ENCODE measurements at regions not wholly inside any gene's neighbourhood (a gene's known extent, or its start where the extent isn't known, plus 50 kb on each side); places are given as distances from the start of the nearest gene placed in this dataset.
A peak's percentile ranks its signal among the peaks of the same experiment; 100 is the strongest.

- peak; percentile 92 for DNase-seq
- no peak overlapping the region for H3K4me3 ChIP-seq (ENCODE audit: low read length)
- H2AFZ ChIP-seq (ENCODE audit: low read length), result no peak overlapping the region
These were observed 111.2 kb upstream of the MCTP2 start for GRCh38 chr15:94119923-94120775.

GRCh38 chr15:94119298-94119811 is 112.0 kb upstream of the MCTP2 start:
- Histone ChIP-seq H4K20me1 (ENCODE audit: insufficient read depth, low read depth, low read length) (no peaks in the 10 kb centered on the region), H3K9me3 (ENCODE audit: low read length) (no peaks in the 10 kb centered on the region), H3K4me1 (ENCODE audit: low read length) (no peaks in the 10 kb centered on the region), H3K9me2 (replicated peaks; ENCODE audit: insufficient read depth, low read length) (no peaks in the 10 kb centered on the region), H2AFZ (ENCODE audit: low read length) (no peak overlapping the region), H3K9ac (ENCODE audit: low read length) (no peak overlapping the region), H3K4me3 (ENCODE audit: low read length) (no peak overlapping the region), H3K27me3 (ENCODE audit: low read length) (no peaks in the 10 kb centered on the region), H3K4me2 (ENCODE audit: low read depth, low read length, poor library complexity, severe bottlenecking) (no peak overlapping the region), H3K79me2 (ENCODE audit: low read length) (no peaks in the 10 kb centered on the region), H3K36me3 (ENCODE audit: insufficient read depth, low read length) (no peaks in the 10 kb centered on the region), H3K27ac (ENCODE audit: low read length) (no peak overlapping the region)
- DNase-seq, result no peak

More at GRCh38 chr15:94119923-94120775, 111.2 kb upstream of the MCTP2 start:
- Histone ChIP-seq H3K27ac (ENCODE audit: low read length) (no peak overlapping the region), H3K4me2 (ENCODE audit: low read depth, low read length, poor library complexity, severe bottlenecking) (no peak overlapping the region), H3K4me1 (ENCODE audit: low read length) (no peaks in the 10 kb centered on the region), H3K27me3 (ENCODE audit: low read length) (no peaks in the 10 kb centered on the region), H3K9ac (ENCODE audit: low read length) (no peak overlapping the region), H3K9me3 (ENCODE audit: low read length) (no peaks in the 10 kb centered on the region), H4K20me1 (ENCODE audit: insufficient read depth, low read depth, low read length) (no peaks in the 10 kb centered on the region), H3K36me3 (ENCODE audit: insufficient read depth, low read length) (no peaks in the 10 kb centered on the region), H3K79me2 (ENCODE audit: low read length) (no peaks in the 10 kb centered on the region), H3K9me2 (replicated peaks; ENCODE audit: insufficient read depth, low read length) (no peaks in the 10 kb centered on the region)

GRCh38 chr15:94110476-94111130 is 120.8 kb upstream of the MCTP2 start:
- Histone ChIP-seq H4K20me1 (ENCODE audit: insufficient read depth, low read depth, low read length) (no peaks in the 10 kb centered on the region), H3K4me2 (ENCODE audit: low read depth, low read length, poor library complexity, severe bottlenecking) (no peak overlapping the region), H3K9me3 (ENCODE audit: low read length) (no peaks in the 10 kb centered on the region), H3K9ac (ENCODE audit: low read length) (no peak overlapping the region), H3K27ac (ENCODE audit: low read length) (no peak overlapping the region), H3K27me3 (ENCODE audit: low read length) (no peaks in the 10 kb centered on the region), H3K4me1 (ENCODE audit: low read length) (no peaks in the 10 kb centered on the region), H3K79me2 (ENCODE audit: low read length) (no peaks in the 10 kb centered on the region), H2AFZ (ENCODE audit: low read length) (no peak overlapping the region), H3K4me3 (ENCODE audit: low read length) (no peak overlapping the region), H3K36me3 (ENCODE audit: insufficient read depth, low read length) (no peaks in the 10 kb centered on the region), H3K9me2 (replicated peaks; ENCODE audit: insufficient read depth, low read length) (no peaks in the 10 kb centered on the region)
- no peak for DNase-seq

- no peak for DNase-seq
- Histone ChIP-seq H3K79me2 (ENCODE audit: low read length) (no peaks in the 10 kb centered on the region), H3K4me1 (ENCODE audit: low read length) (no peaks in the 10 kb centered on the region), H3K27me3 (ENCODE audit: low read length) (no peaks in the 10 kb centered on the region), H3K4me2 (ENCODE audit: low read depth, low read length, poor library complexity, severe bottlenecking) (no peak overlapping the region), H4K20me1 (ENCODE audit: insufficient read depth, low read depth, low read length) (no peaks in the 10 kb centered on the region), H2AFZ (ENCODE audit: low read length) (no peak overlapping the region), H3K9ac (ENCODE audit: low read length) (no peak overlapping the region), H3K27ac (ENCODE audit: low read length) (no peak overlapping the region), H3K4me3 (ENCODE audit: low read length) (no peak overlapping the region), H3K36me3 (ENCODE audit: insufficient read depth, low read length) (no peaks in the 10 kb centered on the region), H3K9me3 (ENCODE audit: low read length) (no peaks in the 10 kb centered on the region), H3K9me2 (replicated peaks; ENCODE audit: insufficient read depth, low read length) (no peaks in the 10 kb centered on the region)
These were observed 123.7 kb upstream of the MCTP2 start for GRCh38 chr15:94107652-94108051.

- Histone ChIP-seq H3K9me2 (replicated peaks; ENCODE audit: insufficient read depth, low read length) (no peaks in the 10 kb centered on the region), H3K9me3 (ENCODE audit: low read length) (no peaks in the 10 kb centered on the region), H3K27ac (ENCODE audit: low read length) (no peak overlapping the region), H3K27me3 (ENCODE audit: low read length) (no peaks in the 10 kb centered on the region), H3K9ac (ENCODE audit: low read length) (no peak overlapping the region), H3K4me1 (ENCODE audit: low read length) (no peaks in the 10 kb centered on the region), H4K20me1 (ENCODE audit: insufficient read depth, low read depth, low read length) (no peaks in the 10 kb centered on the region), H3K79me2 (ENCODE audit: low read length) (no peaks in the 10 kb centered on the region), H3K4me3 (ENCODE audit: low read length) (no peak overlapping the region), H3K4me2 (ENCODE audit: low read depth, low read length, poor library complexity, severe bottlenecking) (no peak overlapping the region), H3K36me3 (ENCODE audit: insufficient read depth, low read length) (no peaks in the 10 kb centered on the region), H2AFZ (ENCODE audit: low read length) (no peak overlapping the region)
- no peak for DNase-seq
These were observed 125.6 kb upstream of the MCTP2 start for GRCh38 chr15:94105760-94106159.

- no peaks in the 10 kb centered on the region for H3K4me1 ChIP-seq (ENCODE audit: low read length)
- DNase-seq, result no peak
- H3K79me2 ChIP-seq (ENCODE audit: low read length), result no peaks in the 10 kb centered on the region
- H3K9me2 ChIP-seq (replicated peaks; ENCODE audit: insufficient read depth, low read length), result no peaks in the 10 kb centered on the region
- H3K4me3 ChIP-seq (ENCODE audit: low read length), result no peak overlapping the region
- H4K20me1 ChIP-seq (ENCODE audit: insufficient read depth, low read depth, low read length), result no peaks in the 10 kb centered on the region
- H3K4me2 ChIP-seq (ENCODE audit: low read depth, low read length, poor library complexity, severe bottlenecking), result no peak overlapping the region
- H3K9ac ChIP-seq (ENCODE audit: low read length), result no peak overlapping the region
- no peak overlapping the region for H2AFZ ChIP-seq (ENCODE audit: low read length)
- no peaks in the 10 kb centered on the region for H3K9me3 ChIP-seq (ENCODE audit: low read length)
- no peak overlapping the region for H3K27ac ChIP-seq (ENCODE audit: low read length)
- no peaks in the 10 kb centered on the region for H3K36me3 ChIP-seq (ENCODE audit: insufficient read depth, low read length)
- H3K27me3 ChIP-seq (ENCODE audit: low read length), result 0 out of 2 replicates have a peak, but pooled peaks cover 3% of the 10 kb centered on the region
These were observed 130.5 kb upstream of the MCTP2 start for GRCh38 chr15:94100863-94101262.

GRCh38 chr15:94099574-94099960 is 131.8 kb upstream of the MCTP2 start:
- no peaks in the 10 kb centered on the region for H3K9me2 ChIP-seq (replicated peaks; ENCODE audit: insufficient read depth, low read length)
- no peaks in the 10 kb centered on the region for H3K79me2 ChIP-seq (ENCODE audit: low read length)
- H4K20me1 ChIP-seq (ENCODE audit: insufficient read depth, low read depth, low read length), result no peaks in the 10 kb centered on the region
- H3K9ac ChIP-seq (ENCODE audit: low read length), result no peak overlapping the region
- H3K36me3 ChIP-seq (ENCODE audit: insufficient read depth, low read length), result no peaks in the 10 kb centered on the region
- no peak overlapping the region for H3K27ac ChIP-seq (ENCODE audit: low read length)
- H2AFZ ChIP-seq (ENCODE audit: low read length), result no peak overlapping the region
- H3K9me3 ChIP-seq (ENCODE audit: low read length), result no peaks in the 10 kb centered on the region
- 0 out of 2 replicates have a peak, but pooled peaks cover 3% of the 10 kb centered on the region for H3K27me3 ChIP-seq (ENCODE audit: low read length)
- H3K4me1 ChIP-seq (ENCODE audit: low read length), result no peaks in the 10 kb centered on the region
- DNase-seq, result no peak
- no peak overlapping the region for H3K4me3 ChIP-seq (ENCODE audit: low read length)
- no peak overlapping the region for H3K4me2 ChIP-seq (ENCODE audit: low read depth, low read length, poor library complexity, severe bottlenecking)

GRCh38 chr15:94098921-94099573 is 132.3 kb upstream of the MCTP2 start:
- no peaks in the 10 kb centered on the region for H3K79me2 ChIP-seq (ENCODE audit: low read length)
- no peaks in the 10 kb centered on the region for H3K9me3 ChIP-seq (ENCODE audit: low read length)
- H3K4me1 ChIP-seq (ENCODE audit: low read length), result no peaks in the 10 kb centered on the region
- DNase-seq, result no peak
- no peaks in the 10 kb centered on the region for H4K20me1 ChIP-seq (ENCODE audit: insufficient read depth, low read depth, low read length)
- H3K4me2 ChIP-seq (ENCODE audit: low read depth, low read length, poor library complexity, severe bottlenecking), result no peak overlapping the region
- no peak overlapping the region for H3K4me3 ChIP-seq (ENCODE audit: low read length)
- H3K9me2 ChIP-seq (replicated peaks; ENCODE audit: insufficient read depth, low read length), result no peaks in the 10 kb centered on the region
- H3K36me3 ChIP-seq (ENCODE audit: insufficient read depth, low read length), result no peaks in the 10 kb centered on the region
- no peak overlapping the region for H2AFZ ChIP-seq (ENCODE audit: low read length)
- H3K27ac ChIP-seq (ENCODE audit: low read length), result no peak overlapping the region
- H3K27me3 ChIP-seq (ENCODE audit: low read length), result 0 out of 2 replicates have a peak, but pooled peaks cover 3% of the 10 kb centered on the region
- H3K9ac ChIP-seq (ENCODE audit: low read length), result no peak overlapping the region

Measured in Karpas-422 (cell line).